GM12874 (cell line): ENCODE measurements at regions not wholly inside any gene's neighbourhood (a gene's known extent, or its start where the extent isn't known, plus 50 kb on each side); places are given as distances from the start of the nearest gene placed in this dataset.

Experiments used
- TF ChIP-seq, protein P1 (sequence below): IDR thresholded peaks from 2 replicates; pipeline ENCODE4 v1.5.1; 2011; ENCODE audit warnings: low read depth, mild to moderate bottlenecking, control low read depth, low read length, moderate library complexity; ENCODE audit not compliant: insufficient read depth

DNA sequence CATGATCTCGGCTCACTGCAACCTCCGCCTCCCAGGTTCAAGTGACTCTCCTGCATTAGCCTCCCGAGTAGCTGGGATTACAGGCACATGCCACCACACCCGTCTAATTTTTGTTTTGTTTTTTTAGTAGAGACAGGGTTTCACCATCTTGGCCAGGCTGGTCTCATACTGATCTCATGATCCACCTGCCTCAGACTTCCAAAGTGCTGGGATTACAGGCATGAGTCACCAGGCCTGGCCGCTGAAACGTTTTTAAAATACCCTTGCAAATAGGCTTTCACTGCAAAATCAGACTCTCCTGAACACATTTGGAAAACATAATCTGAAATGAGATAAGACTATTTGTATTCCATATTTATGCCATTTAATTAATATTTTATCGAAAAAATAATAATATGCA is 826.1 kb upstream of the CNTN5 start:
- TF ChIP-seq, protein P1, sequence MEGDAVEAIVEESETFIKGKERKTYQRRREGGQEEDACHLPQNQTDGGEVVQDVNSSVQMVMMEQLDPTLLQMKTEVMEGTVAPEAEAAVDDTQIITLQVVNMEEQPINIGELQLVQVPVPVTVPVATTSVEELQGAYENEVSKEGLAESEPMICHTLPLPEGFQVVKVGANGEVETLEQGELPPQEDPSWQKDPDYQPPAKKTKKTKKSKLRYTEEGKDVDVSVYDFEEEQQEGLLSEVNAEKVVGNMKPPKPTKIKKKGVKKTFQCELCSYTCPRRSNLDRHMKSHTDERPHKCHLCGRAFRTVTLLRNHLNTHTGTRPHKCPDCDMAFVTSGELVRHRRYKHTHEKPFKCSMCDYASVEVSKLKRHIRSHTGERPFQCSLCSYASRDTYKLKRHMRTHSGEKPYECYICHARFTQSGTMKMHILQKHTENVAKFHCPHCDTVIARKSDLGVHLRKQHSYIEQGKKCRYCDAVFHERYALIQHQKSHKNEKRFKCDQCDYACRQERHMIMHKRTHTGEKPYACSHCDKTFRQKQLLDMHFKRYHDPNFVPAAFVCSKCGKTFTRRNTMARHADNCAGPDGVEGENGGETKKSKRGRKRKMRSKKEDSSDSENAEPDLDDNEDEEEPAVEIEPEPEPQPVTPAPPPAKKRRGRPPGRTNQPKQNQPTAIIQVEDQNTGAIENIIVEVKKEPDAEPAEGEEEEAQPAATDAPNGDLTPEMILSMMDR: no peak

DNA sequence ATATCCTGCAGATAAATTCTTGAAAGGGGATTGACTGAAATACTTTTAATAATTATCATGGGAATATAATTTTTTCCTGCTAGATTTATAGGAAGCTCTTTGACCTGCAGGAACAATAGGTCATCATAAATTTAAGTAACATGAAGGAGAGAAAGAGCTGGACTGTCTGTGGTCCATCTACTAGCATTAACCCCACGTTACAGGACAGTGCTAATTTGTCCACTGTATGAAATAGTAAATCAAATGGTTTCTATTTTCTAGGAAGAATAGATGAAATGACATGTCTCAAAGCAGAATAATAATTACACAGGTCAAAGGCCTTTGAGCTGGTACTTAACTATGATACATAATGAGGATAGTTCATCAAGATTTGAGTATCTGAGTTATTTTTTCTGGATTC is 825.4 kb upstream of the CNTN5 start:
- TF ChIP-seq, protein P1: no peak

DNA sequence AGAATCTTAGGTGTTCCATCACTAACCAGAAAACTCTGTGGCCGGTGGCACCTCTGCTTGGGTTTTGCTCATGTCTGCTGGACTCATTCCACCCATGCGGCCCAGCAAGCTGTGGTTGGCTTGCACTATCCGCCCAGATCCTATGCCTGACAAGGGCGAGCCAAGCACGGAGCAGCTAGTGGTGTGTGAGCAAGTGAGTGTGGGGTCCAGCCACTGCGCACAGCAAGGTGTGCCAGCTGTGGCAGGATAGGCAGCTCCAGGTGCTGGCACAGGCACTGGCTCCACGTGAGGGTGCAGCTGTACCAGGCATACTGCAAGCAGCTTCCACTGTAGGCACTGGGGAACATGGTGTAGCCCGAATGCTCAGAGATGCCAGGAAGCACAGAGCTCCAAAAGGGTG is 813.7 kb upstream of the CNTN5 start:
- TF ChIP-seq, protein P1: no peak

DNA sequence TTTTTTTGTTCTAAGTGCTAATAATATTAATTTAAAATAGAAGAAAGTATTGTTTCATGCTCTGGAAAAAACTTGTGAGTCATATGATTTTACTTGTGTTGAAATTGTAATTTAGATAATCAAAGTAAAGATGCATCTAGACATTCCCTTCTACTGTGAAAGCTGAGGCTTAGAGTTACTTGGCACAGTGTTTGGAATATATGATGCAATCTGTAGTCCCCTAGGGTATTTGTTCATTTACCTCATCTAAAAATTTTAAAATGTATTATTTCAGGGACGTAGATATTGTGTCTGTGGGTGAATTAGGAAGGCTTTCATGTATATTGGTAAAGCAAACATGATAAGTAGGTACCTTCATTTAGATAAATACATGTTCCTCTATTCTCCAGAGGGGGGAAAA is 793.5 kb upstream of the CNTN5 start:
- TF ChIP-seq, protein P1: no peak

DNA sequence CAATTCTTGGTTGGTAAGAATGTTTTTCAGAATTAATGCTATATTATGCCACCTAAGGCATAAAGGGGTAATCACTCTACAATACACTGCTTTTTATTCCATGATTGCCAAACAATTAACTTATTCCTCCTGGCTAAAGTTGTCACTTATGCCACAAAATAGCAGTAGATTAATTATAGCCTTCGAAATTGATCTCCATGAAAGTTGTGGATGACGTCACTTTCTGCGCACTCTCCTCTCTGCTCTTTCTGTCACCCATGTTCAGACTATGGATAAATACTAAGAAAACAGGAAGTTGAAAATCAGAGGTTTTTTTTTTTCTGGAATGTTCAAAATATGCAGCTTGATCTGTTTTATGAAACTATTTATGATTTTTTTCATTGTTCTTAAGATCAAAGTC is 790.1 kb upstream of the CNTN5 start:
- TF ChIP-seq, protein P1: no peak

DNA sequence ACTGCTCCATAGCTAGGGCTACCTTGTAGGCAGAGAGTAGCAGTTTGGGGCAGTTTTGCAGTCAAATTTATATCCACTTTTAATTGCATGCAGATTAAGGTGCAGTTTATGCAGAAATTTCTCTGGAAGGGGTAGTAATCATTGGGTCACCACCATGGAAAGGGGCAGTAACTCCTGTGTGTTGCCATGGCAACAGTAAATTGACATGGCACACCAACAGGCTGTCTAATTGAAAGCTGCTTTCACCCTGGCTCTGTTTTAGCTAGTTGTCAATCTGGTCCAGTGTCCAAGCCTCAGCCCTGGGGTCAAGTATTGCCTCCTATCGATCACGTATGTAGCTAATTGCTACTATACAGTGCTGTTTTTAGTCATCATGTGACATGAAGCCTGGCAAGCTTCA is 786.1 kb upstream of the CNTN5 start:
- TF ChIP-seq, protein P1: no peak

DNA sequence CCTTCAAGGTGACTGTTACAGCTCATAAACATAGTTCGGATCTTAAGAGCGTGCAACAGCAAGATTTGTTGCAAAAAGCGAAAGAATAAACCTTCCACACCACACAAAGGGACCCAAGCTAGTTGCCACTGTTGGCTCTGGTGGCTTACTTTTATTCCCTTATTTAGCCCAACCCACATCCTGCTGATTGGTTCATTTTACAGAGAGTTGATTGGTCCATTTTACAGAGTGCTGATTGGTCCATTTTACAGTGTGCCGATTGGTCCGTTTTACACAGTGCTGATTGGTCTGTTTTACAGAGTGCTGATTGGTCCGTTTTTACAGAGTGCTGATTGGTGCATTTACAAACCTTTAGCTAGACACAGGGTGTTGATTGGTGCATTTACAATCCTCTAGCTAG is 776.9 kb upstream of the CNTN5 start:
- TF ChIP-seq, protein P1: no peak

DNA sequence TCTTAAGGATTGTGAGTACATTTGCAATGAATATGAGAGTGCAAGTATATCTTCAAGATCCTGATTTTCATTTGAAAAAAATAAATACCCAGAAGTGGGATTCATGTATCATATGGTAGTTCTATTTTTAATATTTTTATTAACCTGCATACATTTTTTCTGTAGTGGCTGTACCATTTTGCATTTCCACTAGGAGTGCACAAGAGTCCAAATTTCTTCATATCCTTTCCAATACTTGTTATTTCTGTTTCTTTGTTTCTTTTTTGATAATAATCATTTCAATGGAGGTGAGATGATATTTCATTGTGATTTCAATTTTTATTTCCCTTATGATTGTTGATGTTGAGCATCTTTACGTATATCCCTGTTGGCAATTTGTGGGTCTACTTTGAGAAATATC is 759.8 kb upstream of the CNTN5 start:
- TF ChIP-seq, protein P1: no peak
